Upper lobe of left lung (tissue), 6 donors: ENCODE measurements at regions not wholly inside any gene's neighbourhood (a gene's known extent, or its start where the extent isn't known, plus 50 kb on each side); places are given as distances from the start of the nearest gene placed in this dataset.
A peak's percentile ranks its signal among the peaks of the same experiment; 100 is the strongest.

Experiments used
- ATAC-seq, 2 donors: fragments of 200-7000 bp; cut with Tn5 transposase; one replicate each; pipeline ENCODE4 v1.9.1; 2022; ENCODE audit warnings: mild to moderate bottlenecking in 2 of 2, moderate library complexity in 2 of 2; ENCODE audit not compliant: low FRiP score in 2 of 2
- DNase-seq, 2 donors: peaks; one replicate each; pipeline ENCODE4 v3.0.0-alpha.2; 2019 to 2020
- H3K27ac ChIP-seq, 4 donors: fragments of 200-600 bp; sonication (generic); one replicate each; pipeline ENCODE4 v1.5.1; 2016 to 2019
- H3K27me3 ChIP-seq, 4 donors: fragments of 200-600 bp; sonication (generic); one replicate each; pipeline ENCODE4 v1.5.1; 2017 to 2019
- H3K36me3 ChIP-seq, 4 donors: fragments of 200-600 bp; sonication (generic); one replicate each; pipeline ENCODE4 v1.5.1; 2016 to 2019
- H3K4me1 ChIP-seq, 4 donors: fragments of 200-600 bp; sonication (generic); one replicate each; pipeline ENCODE4 v1.5.1; 2018 to 2019
- H3K4me3 ChIP-seq, 4 donors: fragments of 200-600 bp; sonication (generic); one replicate each; pipeline ENCODE4 v1.5.1; 2017 to 2019; ENCODE audit warnings: mild to moderate bottlenecking in 2 of 4, moderate library complexity in 1 of 4
- H3K9me3 ChIP-seq, 4 donors: fragments of 200-600 bp; sonication (generic); one replicate each; pipeline ENCODE4 v1.5.1; 2018 to 2019
- EP300 ChIP-seq, 4 donors: sonication (generic); formaldehyde crosslinking; IDR thresholded peaks; one replicate each; pipeline ENCODE4 v1.5.1; 2017; ENCODE audit warnings: antibody characterized with exemption in 4 of 4, control low read depth in 2 of 4
- POLR2A ChIP-seq, 4 donors: fragments of 450-650 bp; IDR thresholded peaks; one replicate each; pipeline ENCODE4 v1.5.1; 2016 to 2017; ENCODE audit warnings: antibody characterized with exemption in 4 of 4, mild to moderate bottlenecking in 2 of 4
- POLR2AphosphoS5 ChIP-seq, 2 donors: sonication (generic); formaldehyde crosslinking; IDR thresholded peaks; one replicate each; pipeline ENCODE4 v1.5.1; 2017; ENCODE audit warnings: antibody characterized with exemption in 2 of 2
- WGBS, 2 donors: methylation state at CpG; one replicate each; pipeline ENCODE4 v1.1.5; 2017 to 2018; 5-methylcytosine and 5-hydroxymethylcytosine counted together
- small RNA-seq, 4 donors: library from RNA; depleted of rRNA; stranded (forward); fragments of <200 nt; gene quantifications; one replicate each; pipeline ENCODE3, GENCODE V24; 2016
- TF ChIP-seq, protein P1 (sequence below), 6 experiments: fragments of 450-650 bp in 4 of 6; fragments of 200-600 bp in 2 of 6; sonication (generic) in 2 of 6; IDR thresholded peaks; one replicate each; pipeline ENCODE4 v1.5.1; 2016 to 2019; ENCODE audit warnings: antibody characterized with exemption in 6 of 6
- donor health status: DM: no; HTN: no; CAD: no; lungs with moderate emphysema.
- donor health status: DM: no; HTN: yes; CAD: no; lungs with severe emphysema.

DNA sequence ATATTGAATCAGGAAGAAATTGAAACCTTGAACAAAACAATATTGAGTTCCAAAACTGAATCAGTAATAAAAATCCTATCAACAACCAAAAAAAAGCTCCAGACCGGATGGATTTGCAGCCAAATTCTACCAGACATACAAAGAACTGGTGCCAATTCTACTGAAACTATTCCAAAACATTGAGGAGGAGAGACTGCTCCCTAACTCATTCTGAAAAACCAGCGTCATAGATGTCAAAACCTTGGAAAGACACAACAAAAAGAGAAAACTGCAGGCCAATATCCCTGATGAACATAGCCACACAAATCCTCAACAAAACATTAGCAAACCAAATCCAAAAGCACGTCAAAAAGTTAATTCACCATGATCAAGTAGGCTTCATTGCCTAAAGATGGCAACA, 353.8 kb downstream of the TMEM135 start:
- Histone ChIP-seq H3K9me3 (no peaks in the 10 kb centered on the region), H3K4me1 (no peaks in the 10 kb centered on the region), H3K27ac (no peak overlapping the region), H3K4me3 (no peak overlapping the region), H3K36me3 (no peaks in the 10 kb centered on the region), H3K27me3 (no peaks in the 10 kb centered on the region)
- WGBS, 2 donors = 62 to 78% methylated on average over 3 of the region's 3 CpGs
- DNase-seq (no peak), ATAC-seq (peak in 1 of 2 donors; percentile 73)
- TF ChIP-seq POLR2AphosphoS5 (IDR thresholded peaks at IDR 0.05) (no peak), EP300 (IDR thresholded peaks at IDR 0.05) (no peak), POLR2A (IDR thresholded peaks at IDR 0.05) (no peak)
- TF ChIP-seq, protein P1, sequence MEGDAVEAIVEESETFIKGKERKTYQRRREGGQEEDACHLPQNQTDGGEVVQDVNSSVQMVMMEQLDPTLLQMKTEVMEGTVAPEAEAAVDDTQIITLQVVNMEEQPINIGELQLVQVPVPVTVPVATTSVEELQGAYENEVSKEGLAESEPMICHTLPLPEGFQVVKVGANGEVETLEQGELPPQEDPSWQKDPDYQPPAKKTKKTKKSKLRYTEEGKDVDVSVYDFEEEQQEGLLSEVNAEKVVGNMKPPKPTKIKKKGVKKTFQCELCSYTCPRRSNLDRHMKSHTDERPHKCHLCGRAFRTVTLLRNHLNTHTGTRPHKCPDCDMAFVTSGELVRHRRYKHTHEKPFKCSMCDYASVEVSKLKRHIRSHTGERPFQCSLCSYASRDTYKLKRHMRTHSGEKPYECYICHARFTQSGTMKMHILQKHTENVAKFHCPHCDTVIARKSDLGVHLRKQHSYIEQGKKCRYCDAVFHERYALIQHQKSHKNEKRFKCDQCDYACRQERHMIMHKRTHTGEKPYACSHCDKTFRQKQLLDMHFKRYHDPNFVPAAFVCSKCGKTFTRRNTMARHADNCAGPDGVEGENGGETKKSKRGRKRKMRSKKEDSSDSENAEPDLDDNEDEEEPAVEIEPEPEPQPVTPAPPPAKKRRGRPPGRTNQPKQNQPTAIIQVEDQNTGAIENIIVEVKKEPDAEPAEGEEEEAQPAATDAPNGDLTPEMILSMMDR (IDR thresholded peaks at IDR 0.05) = no peak

DNA sequence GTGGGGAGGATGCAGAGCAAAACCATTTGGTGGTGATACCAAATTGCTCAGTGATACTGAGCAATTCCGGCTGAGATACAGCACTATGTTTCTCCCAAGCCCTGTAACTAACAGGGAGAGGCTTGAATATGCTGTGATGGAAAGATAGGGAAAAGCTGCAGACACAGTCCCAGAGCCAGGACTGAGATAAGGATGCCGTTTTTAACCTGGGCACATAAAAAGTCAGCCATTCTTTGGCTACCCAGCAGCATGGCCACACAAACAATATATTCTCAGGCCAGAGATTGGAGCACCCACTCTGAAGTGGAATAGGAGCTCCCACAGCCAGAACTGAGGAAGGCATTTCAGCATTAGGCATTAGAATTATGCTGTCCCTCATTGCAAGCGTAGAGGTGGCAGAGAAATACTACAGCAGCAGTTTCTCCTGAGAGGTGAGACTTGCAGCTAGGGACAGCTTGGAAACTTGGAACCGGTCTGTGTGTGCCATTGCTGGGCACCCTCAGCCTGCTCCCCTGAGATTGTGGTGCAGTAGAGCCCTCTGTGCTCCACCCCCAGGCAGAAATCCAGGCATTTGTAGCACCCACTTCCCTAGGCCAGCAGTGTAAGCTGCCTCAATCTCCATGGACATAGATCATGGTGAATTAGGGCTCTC, 346.5 kb downstream of the TMEM135 start:
- ATAC-seq = peak in 1 of 2 donors; percentile 40
- H3K4me3 ChIP-seq = no peak overlapping the region

DNA sequence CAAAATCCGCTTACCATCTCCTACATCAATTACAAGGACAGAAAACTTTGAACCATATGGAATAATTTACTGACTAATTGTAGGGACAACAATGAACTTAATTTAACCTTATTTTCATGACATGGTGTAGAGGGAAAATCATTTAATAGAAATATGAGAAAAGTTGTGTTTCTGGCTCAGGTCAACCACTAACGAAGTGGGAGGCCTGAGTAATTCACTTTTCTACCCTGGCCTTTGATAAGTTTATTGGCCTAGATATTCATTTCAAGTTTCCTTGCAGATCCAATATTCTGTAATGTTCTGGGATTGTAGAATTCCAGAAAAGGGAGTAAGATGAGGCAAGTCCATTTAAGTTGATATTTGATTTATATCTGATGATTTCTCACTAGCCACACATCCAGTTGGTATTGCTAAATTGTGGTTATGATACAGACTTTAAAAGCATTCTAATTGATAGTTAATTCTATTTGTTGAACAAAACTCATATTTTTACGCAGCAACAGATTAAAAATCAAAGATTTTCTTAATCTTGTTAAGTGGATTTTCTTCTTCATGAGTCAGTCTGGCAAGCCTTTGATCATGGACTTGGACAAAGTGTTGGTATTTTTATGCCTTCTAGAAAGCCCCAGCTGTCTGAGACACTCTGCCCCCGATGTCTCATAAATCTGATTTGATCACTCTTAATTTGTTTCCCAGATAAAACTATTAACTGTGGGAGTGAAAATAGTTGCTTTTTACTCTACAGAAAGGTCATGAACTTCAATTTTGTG, 336.5 kb downstream of the TMEM135 start:
- ATAC-seq (peak in 1 of 2 donors; percentile 82), DNase-seq (no peak)
- TF ChIP-seq, protein P1 (IDR thresholded peaks at IDR 0.05) = no peak
- TF ChIP-seq POLR2AphosphoS5 (IDR thresholded peaks at IDR 0.05) (no peak), EP300 (IDR thresholded peaks at IDR 0.05) (no peak), POLR2A (IDR thresholded peaks at IDR 0.05) (no peak)
- H3K4me1 ChIP-seq = no peaks in the 10 kb centered on the region
- no peaks in the 10 kb centered on the region for H3K9me3 ChIP-seq
- WGBS, 2 donors = 72 to 80% methylated on average over 4 of the region's 4 CpGs
- H3K4me3 ChIP-seq = no peak overlapping the region
- no peak overlapping the region for H3K27ac ChIP-seq
- no peaks in the 10 kb centered on the region for H3K36me3 ChIP-seq
- no peaks in the 10 kb centered on the region for H3K27me3 ChIP-seq

More for the DNA sequence above, 346.5 kb downstream of the TMEM135 start:
- no peak for DNase-seq
- H3K27me3 ChIP-seq = no peaks in the 10 kb centered on the region
- H3K4me1 ChIP-seq = no peaks in the 10 kb centered on the region
- no peak for TF ChIP-seq POLR2A (IDR thresholded peaks at IDR 0.05)
- TF ChIP-seq EP300 (IDR thresholded peaks at IDR 0.05) = no peak
- TF ChIP-seq, protein P1 (IDR thresholded peaks at IDR 0.05) = no peak
- no peak for TF ChIP-seq POLR2AphosphoS5 (IDR thresholded peaks at IDR 0.05)
- no peak overlapping the region for H3K27ac ChIP-seq
- H3K9me3 ChIP-seq = no peaks in the 10 kb centered on the region
- H3K36me3 ChIP-seq = no peaks in the 10 kb centered on the region
- 70 to 73% methylated on average over 4 of the region's 4 CpGs for WGBS, 2 donors

Small RNA genes in the stretch of these regions (small RNA-seq; reads per million reads assigned to genes)
- gene AP000676.1 = 0 reads per million in 4 donors
- gene RF00026 = 0 reads per million in 4 donors
- gene RNU6-1135P = 0 reads per million in 4 donors
